ENCODE measurements at regions not wholly inside any gene's neighbourhood (a gene's known extent, or its start where the extent isn't known, plus 50 kb on each side); places are given as distances from the start of the nearest gene placed in this dataset.
A peak's percentile ranks its signal among the peaks of the same experiment; 100 is the strongest.

GRCh38 chr10:55466806-55467504 is 665.9 kb upstream of the PCDH15 start:
- WGBS = 75% methylated on average over 2 of the region's 2 CpGs
- Histone ChIP-seq H3K4me1 (ENCODE audit: insufficient read depth) (no peaks in the 10 kb centered on the region), H3K27ac (ENCODE audit: low read depth) (no peak overlapping the region), H3K4me3 (ENCODE audit: low read depth, low read length) (no peak overlapping the region), H3K36me3 (ENCODE audit: insufficient read depth) (no peaks in the 10 kb centered on the region)
- DNase-seq (ENCODE audit: extremely low spot score) = no peak

DNA sequence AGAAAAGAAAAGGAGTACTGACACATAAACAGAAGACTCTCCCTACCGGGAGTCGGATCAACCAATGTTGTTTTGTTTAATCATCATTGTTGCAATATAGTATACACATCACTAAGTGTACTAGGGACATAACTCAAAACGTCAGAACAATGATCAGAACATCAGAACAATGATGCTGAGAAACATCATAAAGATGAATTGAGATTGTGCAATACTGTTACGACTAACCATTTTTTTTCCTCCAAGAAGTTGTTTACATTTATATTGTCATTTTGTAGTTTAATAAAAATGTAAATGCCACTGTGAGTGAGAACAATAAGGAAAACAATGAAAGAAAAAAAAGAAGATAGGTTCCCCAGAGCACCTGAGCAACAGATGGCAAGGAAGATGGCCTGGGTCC is 663.1 kb upstream of the PCDH15 start:
- WGBS = 80% methylated on average over 4 of the region's 4 CpGs
- no peaks in the 10 kb centered on the region for H3K36me3 ChIP-seq (ENCODE audit: insufficient read depth)
- H3K4me1 ChIP-seq (ENCODE audit: insufficient read depth) = no peaks in the 10 kb centered on the region
- DNase-seq (ENCODE audit: extremely low spot score) = no peak
- H3K27ac ChIP-seq (ENCODE audit: low read depth) = no peak overlapping the region
- H3K4me3 ChIP-seq (ENCODE audit: low read depth, low read length) = no peak overlapping the region

DNA sequence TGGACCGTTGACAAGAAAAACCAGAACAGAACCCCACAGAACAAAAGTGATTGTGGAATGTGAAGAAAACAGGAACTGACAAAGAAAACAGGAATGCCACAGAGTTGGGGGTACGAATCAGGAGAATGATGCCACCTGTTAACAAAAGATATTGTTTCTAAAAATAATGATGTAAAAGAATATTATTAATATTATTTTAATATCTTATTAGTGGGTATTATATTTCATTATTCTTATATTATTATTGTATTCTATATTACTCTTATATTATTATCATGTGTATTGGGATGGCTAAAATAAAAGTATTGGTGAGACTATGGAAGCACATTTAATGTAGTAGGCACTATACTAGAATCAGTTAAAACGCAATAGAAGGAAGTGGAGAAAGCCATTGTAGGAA is 659.0 kb upstream of the PCDH15 start:
- H3K4me3 ChIP-seq (ENCODE audit: low read depth, low read length) = no peak overlapping the region
- H3K36me3 ChIP-seq (ENCODE audit: insufficient read depth) = no peaks in the 10 kb centered on the region
- no peak for DNase-seq (ENCODE audit: extremely low spot score)
- WGBS = 80% methylated on average over 3 of the region's 3 CpGs
- no peak overlapping the region for H3K27ac ChIP-seq (ENCODE audit: low read depth)
- H3K4me1 ChIP-seq (ENCODE audit: insufficient read depth) = no peaks in the 10 kb centered on the region

GRCh38 chr10:55449981-55450380 is 649.0 kb upstream of the PCDH15 start:
- no peaks in the 10 kb centered on the region for H3K4me1 ChIP-seq (ENCODE audit: insufficient read depth)
- no peak for DNase-seq (ENCODE audit: extremely low spot score)
- no peaks in the 10 kb centered on the region for H3K36me3 ChIP-seq (ENCODE audit: insufficient read depth)
- WGBS = 50% methylated on average over 2 of the region's 2 CpGs
- no peak overlapping the region for H3K4me3 ChIP-seq (ENCODE audit: low read depth, low read length)
- H3K27ac ChIP-seq (ENCODE audit: low read depth) = no peak overlapping the region

GRCh38 chr10:55446441-55447002 is 645.5 kb upstream of the PCDH15 start:
- Histone ChIP-seq H3K27ac (ENCODE audit: low read depth) (no peak overlapping the region), H3K4me3 (ENCODE audit: low read depth, low read length) (no peak overlapping the region), H3K36me3 (ENCODE audit: insufficient read depth) (no peaks in the 10 kb centered on the region), H3K4me1 (ENCODE audit: insufficient read depth) (no peaks in the 10 kb centered on the region)
- DNase-seq (ENCODE audit: extremely low spot score) = no peak
- 86% methylated on average over 5 of the region's 5 CpGs for WGBS

GRCh38 chr10:55441777-55442176 is 640.7 kb upstream of the PCDH15 start:
- H3K4me3 ChIP-seq (ENCODE audit: low read depth, low read length) = no peak overlapping the region
- no peaks in the 10 kb centered on the region for H3K36me3 ChIP-seq (ENCODE audit: insufficient read depth)
- no peak overlapping the region for H3K27ac ChIP-seq (ENCODE audit: low read depth)
- WGBS = 91% methylated on average over 2 of the region's 2 CpGs
- no peak for DNase-seq (ENCODE audit: extremely low spot score)
- no peaks in the 10 kb centered on the region for H3K4me1 ChIP-seq (ENCODE audit: insufficient read depth)

DNA sequence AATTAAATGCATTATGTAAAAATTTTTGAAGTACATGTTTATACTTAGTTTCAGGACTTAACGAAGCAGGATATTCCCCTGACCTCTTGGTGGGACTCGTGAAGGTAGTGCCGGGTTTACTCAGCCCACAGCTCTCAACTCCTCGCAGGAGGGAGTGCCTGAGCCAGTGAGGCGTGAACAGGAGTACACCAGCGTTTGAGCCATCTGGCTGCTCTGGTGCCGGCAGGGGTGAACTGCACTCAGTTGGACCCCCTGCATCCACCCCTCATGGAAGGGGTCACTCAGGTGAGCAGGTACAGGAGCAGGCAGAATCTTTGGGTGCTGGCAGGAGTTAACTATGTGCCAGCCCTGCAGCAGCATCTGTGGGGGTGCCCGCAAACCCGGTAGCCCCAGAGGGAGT is 625.1 kb upstream of the PCDH15 start:
- WGBS = 83% methylated on average over 9 of the region's 9 CpGs
- Histone ChIP-seq H3K4me3 (ENCODE audit: low read depth, low read length) (no peak overlapping the region), H3K4me1 (ENCODE audit: insufficient read depth) (no peaks in the 10 kb centered on the region), H3K36me3 (ENCODE audit: insufficient read depth) (no peaks in the 10 kb centered on the region), H3K27ac (ENCODE audit: low read depth) (no peak overlapping the region)
- no peak for DNase-seq (ENCODE audit: extremely low spot score)

DNA sequence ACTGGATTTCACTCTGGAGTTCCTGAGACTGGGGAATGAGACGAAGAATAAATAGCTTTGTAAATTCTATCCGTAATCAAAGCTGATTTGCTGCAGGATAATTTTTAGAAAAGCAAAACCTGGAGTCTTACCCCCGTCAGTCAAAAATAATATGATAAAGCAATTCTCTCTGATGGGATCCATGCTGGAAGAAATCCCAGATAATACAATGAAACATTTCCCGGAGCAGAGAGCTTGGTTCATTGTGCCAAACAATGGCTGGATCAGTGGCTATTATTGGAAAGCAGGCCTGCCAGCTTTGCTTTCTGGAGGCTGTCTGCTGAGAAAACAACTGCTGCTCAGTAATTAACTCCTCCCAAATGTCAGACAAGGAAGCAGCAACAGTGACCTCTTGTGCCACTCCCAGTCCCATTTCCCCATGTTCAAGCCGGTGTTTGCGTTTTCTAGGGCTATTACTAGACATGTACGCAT is 609.4 kb upstream of the PCDH15 start:
- Histone ChIP-seq H3K4me1 (ENCODE audit: insufficient read depth) (no peaks in the 10 kb centered on the region), H3K36me3 (ENCODE audit: insufficient read depth) (no peaks in the 10 kb centered on the region), H3K27ac (ENCODE audit: low read depth) (no peak overlapping the region), H3K4me3 (ENCODE audit: low read depth, low read length) (no peak overlapping the region)
- DNase-seq (ENCODE audit: extremely low spot score) = peak; percentile 15
- 40% methylated on average over 7 of the region's 7 CpGs for WGBS

- 67% methylated on average over 6 of the region's 6 CpGs for WGBS
- H3K4me3 ChIP-seq (ENCODE audit: low read depth, low read length) = no peak overlapping the region
- H3K4me1 ChIP-seq (ENCODE audit: insufficient read depth) = no peaks in the 10 kb centered on the region
- no peak overlapping the region for H3K27ac ChIP-seq (ENCODE audit: low read depth)
- DNase-seq (ENCODE audit: extremely low spot score) = no peak
- H3K36me3 ChIP-seq (ENCODE audit: insufficient read depth) = no peaks in the 10 kb centered on the region
Measured at GRCh38 chr10:55404094-55404493, 603.1 kb upstream of the PCDH15 start.

DNA sequence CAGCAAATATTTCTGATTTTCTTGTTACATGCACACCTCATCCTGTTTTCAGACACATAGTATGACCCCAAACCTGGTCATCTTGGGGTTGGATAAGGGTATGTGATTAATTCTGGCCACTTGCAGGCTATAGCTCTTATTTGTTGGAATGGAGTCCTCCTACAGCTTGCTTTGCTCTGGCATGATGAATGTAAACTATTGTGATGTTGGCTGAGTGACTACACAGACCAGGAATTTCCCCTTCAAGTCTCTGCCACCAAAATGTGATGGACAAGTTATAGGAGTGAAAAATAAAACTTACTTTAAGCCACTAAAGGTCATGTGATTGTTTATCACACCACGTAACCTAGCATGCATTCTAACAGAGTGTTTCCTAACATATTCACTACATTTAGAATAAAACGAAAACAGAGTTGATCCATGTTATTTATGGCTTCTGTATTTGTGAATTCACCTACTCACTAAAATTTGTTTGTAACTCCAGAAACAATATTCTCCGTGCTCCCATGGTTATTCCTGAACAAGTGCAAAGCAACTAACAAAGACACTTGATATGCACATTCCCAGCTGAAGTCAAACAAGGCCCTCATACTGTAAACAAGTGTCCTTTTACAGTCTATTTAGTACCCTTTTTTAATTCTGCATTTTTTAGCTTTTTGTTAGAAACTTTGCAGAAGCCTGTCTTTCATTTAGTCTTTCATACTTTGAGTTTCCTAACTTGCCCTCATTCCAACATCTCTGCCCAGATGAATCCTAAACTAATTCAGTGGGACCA is 599.2 kb upstream of the PCDH15 start:
- DNase-seq (ENCODE audit: extremely low spot score) = no peak
- 50% methylated on average over 3 of the region's 3 CpGs for WGBS

GRCh38 chr10:55398497-55398882 is 597.5 kb upstream of the PCDH15 start:
- WGBS = 30% methylated on average over 1 of the region's 1 CpG

More for the DNA sequence above, 599.2 kb upstream of the PCDH15 start:
- no peaks in the 10 kb centered on the region for H3K36me3 ChIP-seq (ENCODE audit: insufficient read depth)
- H3K4me3 ChIP-seq (ENCODE audit: low read depth, low read length) = no peak overlapping the region
- no peak overlapping the region for H3K27ac ChIP-seq (ENCODE audit: low read depth)
- no peaks in the 10 kb centered on the region for H3K4me1 ChIP-seq (ENCODE audit: insufficient read depth)

DNA sequence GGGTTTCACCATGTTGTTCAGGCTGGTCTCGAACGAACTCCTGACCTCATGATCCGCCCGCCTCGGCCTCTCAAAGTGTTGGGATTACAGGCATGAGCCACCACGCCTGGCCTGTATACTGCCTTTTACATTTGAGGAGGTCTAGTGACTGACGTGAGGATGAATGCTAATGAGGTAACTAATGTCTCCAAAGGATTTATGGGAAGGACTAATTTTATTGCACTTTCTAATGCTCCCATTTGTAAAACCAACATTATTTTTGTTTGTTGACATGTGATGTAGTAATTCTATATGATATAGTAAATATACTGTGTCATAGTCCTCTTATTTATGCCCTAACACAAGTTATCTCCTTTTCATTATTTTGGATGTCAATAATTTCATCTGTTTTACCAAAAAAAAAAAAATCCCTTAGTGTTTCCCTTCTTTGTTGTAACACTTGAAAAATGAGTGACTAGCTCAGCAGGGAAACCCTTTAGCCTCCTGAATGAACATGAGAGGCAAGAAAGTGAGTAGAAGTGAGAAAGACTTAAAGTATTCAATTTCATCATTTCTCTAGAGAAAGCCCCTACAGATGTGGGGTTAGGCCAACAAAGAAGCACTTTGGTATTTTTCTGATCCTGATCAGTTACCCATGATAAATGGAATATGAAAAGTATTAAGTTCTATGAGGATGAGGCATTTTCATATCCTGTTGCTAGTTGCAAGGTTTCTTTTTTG is 596.9 kb upstream of the PCDH15 start:
- H3K4me1 ChIP-seq (ENCODE audit: insufficient read depth) = no peaks in the 10 kb centered on the region
- H3K36me3 ChIP-seq (ENCODE audit: insufficient read depth) = no peaks in the 10 kb centered on the region
- no peak for DNase-seq (ENCODE audit: extremely low spot score)
- no peak overlapping the region for H3K27ac ChIP-seq (ENCODE audit: low read depth)
- no peak overlapping the region for H3K4me3 ChIP-seq (ENCODE audit: low read depth, low read length)
- WGBS = 91% methylated on average over 7 of the region's 7 CpGs

More at GRCh38 chr10:55398497-55398882, 597.5 kb upstream of the PCDH15 start:
- no peak overlapping the region for H3K27ac ChIP-seq (ENCODE audit: low read depth)
- H3K4me3 ChIP-seq (ENCODE audit: low read depth, low read length) = no peak overlapping the region
- DNase-seq (ENCODE audit: extremely low spot score) = no peak
- no peaks in the 10 kb centered on the region for H3K36me3 ChIP-seq (ENCODE audit: insufficient read depth)
- H3K4me1 ChIP-seq (ENCODE audit: insufficient read depth) = no peaks in the 10 kb centered on the region

DNA sequence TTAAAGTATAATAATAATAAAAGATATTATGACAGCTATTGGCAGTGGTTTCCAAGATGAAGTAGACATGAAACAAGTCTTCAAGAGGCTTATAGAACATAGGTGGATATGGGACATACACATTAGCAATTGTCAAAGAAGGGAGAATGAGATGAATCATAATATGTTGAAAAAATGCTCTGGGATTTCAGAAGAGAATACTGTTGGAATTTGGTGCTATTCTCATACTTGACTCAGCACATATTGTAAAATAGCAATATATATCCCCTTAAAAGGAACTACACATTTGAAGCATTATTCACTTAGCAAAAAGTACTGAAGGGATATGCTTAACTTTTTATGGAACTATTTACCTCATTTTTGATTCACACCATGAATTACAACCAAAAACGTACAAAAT is 577.2 kb upstream of the PCDH15 start:
- Histone ChIP-seq H3K27ac (ENCODE audit: low read depth) (no peak overlapping the region), H3K4me3 (ENCODE audit: low read depth, low read length) (no peak overlapping the region), H3K4me1 (ENCODE audit: insufficient read depth) (no peaks in the 10 kb centered on the region), H3K36me3 (ENCODE audit: insufficient read depth) (no peaks in the 10 kb centered on the region)
- DNase-seq (ENCODE audit: extremely low spot score) = no peak
- WGBS = 50% methylated on average over 1 of the region's 1 CpG

All from urinary bladder (tissue), 3 donors.